Transverse colon (tissue), 4 donors: ENCODE measurements at regions not wholly inside any gene's neighbourhood (a gene's known extent, or its start where the extent isn't known, plus 50 kb on each side); places are given as distances from the start of the nearest gene placed in this dataset.
A peak's percentile ranks its signal among the peaks of the same experiment; 100 is the strongest.

Experiments used
- DNase-seq: peaks from one replicate; pipeline ENCODE4 v3.0.0-alpha.2; 2019
- H3K27ac ChIP-seq, 4 donors: fragments of 200-600 bp; sonication (generic); 2 replicates each; pipeline ENCODE4 v1.5.1; 2016 to 2018; ENCODE audit warnings: inconsistent platforms in 4 of 4
- H3K27me3 ChIP-seq: fragments of 200-600 bp; sonication (generic); 2 replicates; pipeline ENCODE4 v1.5.1; 2017; ENCODE audit warnings: inconsistent platforms
- H3K36me3 ChIP-seq, 4 donors: fragments of 200-600 bp; sonication (generic); 2 replicates each; pipeline ENCODE4 v1.5.1; 2017 to 2019; ENCODE audit warnings: inconsistent platforms in 4 of 4
- H3K4me1 ChIP-seq, 4 donors: fragments of 200-600 bp; sonication (generic); 2 replicates each; pipeline ENCODE4 v1.5.1; 2017 to 2020; ENCODE audit warnings: inconsistent platforms in 4 of 4
- H3K4me3 ChIP-seq, 4 donors: fragments of 200-600 bp; sonication (generic); 1 replicate in 1 of 4; 2 replicates in 3 of 4; pipeline versions ENCODE4 v1.5.1 to v1.6.1; 2017 to 2019; ENCODE audit warnings: inconsistent platforms in 4 of 4
- H3K9me3 ChIP-seq, 2 donors: fragments of 200-600 bp; sonication (generic); 2 replicates each; pipeline ENCODE4 v1.5.1; 2017 to 2019; ENCODE audit warnings: inconsistent platforms in 2 of 2
- CTCF ChIP-seq, 5 experiments: fragments of 200-600 bp in 3 of 5; fragments of 450-650 bp in 2 of 5; sonication (generic) in 3 of 5; IDR thresholded peaks; 1 replicate in 2 of 5; 2 replicates in 3 of 5; pipeline ENCODE4 v1.5.1; 2016 to 2017; ENCODE audit warnings: antibody characterized with exemption in 5 of 5, inconsistent platforms in 3 of 5, mild to moderate bottlenecking in 2 of 5, moderate library complexity in 1 of 5
- EP300 ChIP-seq: sonication (generic); formaldehyde crosslinking; IDR thresholded peaks from one replicate; pipeline ENCODE4 v1.6.1; 2017; ENCODE audit warnings: antibody characterized with exemption, low read depth
- POLR2A ChIP-seq: fragments of 450-650 bp; IDR thresholded peaks from one replicate; pipeline ENCODE4 v1.6.1; 2016; ENCODE audit warnings: antibody characterized with exemption, mild to moderate bottlenecking, moderate library complexity
- POLR2AphosphoS5 ChIP-seq, 3 donors: sonication (generic); formaldehyde crosslinking; IDR thresholded peaks; one replicate each; pipeline ENCODE4 v1.6.1; 2016; ENCODE audit warnings: antibody characterized with exemption in 3 of 3
- WGBS, 2 donors: methylation state at CpG; one replicate each; pipeline ENCODE4 v1.1.5; 2018; ENCODE audit warnings: low coverage in 1 of 2; 5-methylcytosine and 5-hydroxymethylcytosine counted together
- in situ Hi-C, 4 donors: fragments of 200-750 bp; cut with MboI; loops; one replicate each; pipeline versions ENCODE4 v1.15.0 to v1.15.1; 2017; ENCODE audit warnings: low sequenced_read_pairs in 3 of 4, low pct_ligation_motif_present in 1 of 4, low pct_unique_long_range_greater_than_20kb in 1 of 4
- intact Hi-C: fragments of 100-400 bp; cut with DNase I; formaldehyde crosslinking; loops from one replicate; pipeline ENCODE4 v1.15.1; 2023; ENCODE audit warnings: low total_unique reads

- no peaks in the 10 kb centered on the region for H3K4me1 ChIP-seq
- H3K9me3 ChIP-seq, result no peaks in the 10 kb centered on the region
- WGBS, 2 donors, result 58 to 74% methylated on average over 3 of the region's 3 CpGs
- H3K36me3 ChIP-seq, result no peaks in the 10 kb centered on the region
- no peak overlapping the region for H3K27ac ChIP-seq
- intact Hi-C loops, result no loop called here
- in situ Hi-C loops, result no loop called here
- TF ChIP-seq EP300 (no peak), CTCF (IDR thresholded peaks at IDR 0.05) (no peak), POLR2A (no peak), POLR2AphosphoS5 (IDR thresholded peaks at IDR 0.05) (no peak)
- no peak for DNase-seq
- H3K27me3 ChIP-seq, result no peaks in the 10 kb centered on the region
- H3K4me3 ChIP-seq, result no peak overlapping the region
Measured at GRCh38 chr2:40625849-40626248, 174.0 kb upstream of the SLC8A1 start.

- intact Hi-C loops, result no loop called here
- no peak overlapping the region for H3K4me3 ChIP-seq
- H3K36me3 ChIP-seq, result no peaks in the 10 kb centered on the region
- in situ Hi-C loops, result no loop called here
- no peaks in the 10 kb centered on the region for H3K27me3 ChIP-seq
- no peaks in the 10 kb centered on the region for H3K4me1 ChIP-seq
- WGBS, 2 donors, result 52 to 53% methylated on average over 3 of the region's 3 CpGs
- DNase-seq, result no peak
- H3K27ac ChIP-seq, result no peak overlapping the region
- TF ChIP-seq POLR2AphosphoS5 (IDR thresholded peaks at IDR 0.05) (no peak), CTCF (IDR thresholded peaks at IDR 0.05) (no peak), EP300 (no peak), POLR2A (no peak)
- H3K9me3 ChIP-seq, result no peaks in the 10 kb centered on the region
Measured at GRCh38 chr2:40628556-40628955, 176.7 kb upstream of the SLC8A1 start.

- H3K4me1 ChIP-seq, result no peaks in the 10 kb centered on the region
- H3K4me3 ChIP-seq, result no peak overlapping the region
- no peak for TF ChIP-seq POLR2A
- TF ChIP-seq CTCF (IDR thresholded peaks at IDR 0.05), result no peak
- no peak for TF ChIP-seq POLR2AphosphoS5 (IDR thresholded peaks at IDR 0.05)
- TF ChIP-seq EP300, result no peak
- DNase-seq, result no peak
- no peaks in the 10 kb centered on the region for H3K36me3 ChIP-seq
- H3K9me3 ChIP-seq, result no peaks in the 10 kb centered on the region
- 67 to 69% methylated on average over 4 of the region's 4 CpGs for WGBS, 2 donors
- intact Hi-C loops (no loop called here), in situ Hi-C loops (no loop called here)
- no peak overlapping the region for H3K27ac ChIP-seq
- H3K27me3 ChIP-seq, result no peaks in the 10 kb centered on the region
Measured at GRCh38 chr2:40629768-40630434, 178.0 kb upstream of the SLC8A1 start.

GRCh38 chr2:40639320-40639719, 187.4 kb upstream of the SLC8A1 start:
- 64 to 75% methylated on average over 2 to 4 of the region's 4 CpGs for WGBS, 2 donors
- intact Hi-C loops (no loop called here), in situ Hi-C loops (no loop called here)
- H3K27ac ChIP-seq, result no peak overlapping the region
- TF ChIP-seq EP300 (no peak), CTCF (IDR thresholded peaks at IDR 0.05) (no peak), POLR2A (no peak), POLR2AphosphoS5 (IDR thresholded peaks at IDR 0.05) (peak in 1 of 3 donors; percentile 20)
- H3K27me3 ChIP-seq, result no peaks in the 10 kb centered on the region
- peak; percentile 8 for DNase-seq
- no peak overlapping the region for H3K4me3 ChIP-seq
- no peaks in the 10 kb centered on the region for H3K36me3 ChIP-seq
- H3K4me1 ChIP-seq, result no peaks in the 10 kb centered on the region
- H3K9me3 ChIP-seq, result no peaks in the 10 kb centered on the region
